ENCODE measurements at regions not wholly inside any gene's neighbourhood (a gene's known extent, or its start where the extent isn't known, plus 50 kb on each side); places are given as distances from the start of the nearest gene placed in this dataset.
"Not testable (repeated sequence)": the region's sequence is repeated elsewhere in the genome, so short reads cannot be mapped to it uniquely, and the experiment has no call there.

DNA sequence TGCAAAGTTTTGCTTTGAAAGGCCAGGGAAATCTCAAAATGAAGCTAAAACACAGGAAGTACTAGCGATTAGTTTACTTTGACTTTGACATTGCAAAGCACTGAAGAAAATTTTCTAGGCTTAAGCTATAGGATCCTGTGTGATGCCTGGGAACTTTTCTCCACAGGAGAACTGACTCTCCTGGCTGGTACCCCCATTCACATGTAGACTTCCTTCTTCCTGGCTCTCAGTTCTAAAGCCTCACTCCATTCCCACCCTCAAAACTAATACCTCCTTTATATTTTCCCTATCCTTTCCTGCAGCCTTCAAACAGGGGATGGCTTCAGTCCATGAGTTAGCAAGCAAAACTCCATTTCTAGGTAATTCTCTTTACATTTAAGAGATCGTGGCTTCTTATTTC lies 189.5 kb downstream of the SLITRK1 start:
- no peak overlapping the region for H3K27ac Mint-ChIP-seq
- H3K27me3 Mint-ChIP-seq: no peaks in the 10 kb centered on the region
- no peak overlapping the region for H3K4me3 Mint-ChIP-seq
- no peaks in the 10 kb centered on the region for H3K36me3 Mint-ChIP-seq (ENCODE audit: low read depth)
- ATAC-seq (replicated peaks): no peak
- H3K9me3 Mint-ChIP-seq: no peaks in the 10 kb centered on the region
- no peaks in the 10 kb centered on the region for H3K4me1 Mint-ChIP-seq

DNA sequence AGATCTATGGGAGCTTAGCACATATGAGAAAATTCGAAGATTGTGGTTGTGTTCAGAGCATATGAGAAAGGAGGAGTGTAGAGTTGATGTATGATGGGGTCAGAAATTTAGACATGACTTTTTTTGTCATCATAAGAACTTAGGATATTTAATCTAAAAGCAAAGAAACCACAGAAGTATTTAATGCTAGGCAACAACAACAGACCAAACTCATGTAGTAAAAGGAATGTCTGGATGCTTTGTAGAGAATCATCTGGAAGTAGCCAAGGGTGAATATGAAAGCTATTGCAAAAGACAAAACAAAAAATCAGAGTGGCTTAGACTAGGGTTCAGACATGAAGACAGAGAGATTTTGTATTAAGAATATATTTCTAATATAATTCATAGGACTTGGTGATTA lies 190.3 kb downstream of the SLITRK1 start:
- no peaks in the 10 kb centered on the region for H3K36me3 Mint-ChIP-seq (ENCODE audit: low read depth)
- no peak overlapping the region for H3K27ac Mint-ChIP-seq
- H3K27me3 Mint-ChIP-seq: no peaks in the 10 kb centered on the region
- no peaks in the 10 kb centered on the region for H3K4me1 Mint-ChIP-seq
- H3K9me3 Mint-ChIP-seq: no peaks in the 10 kb centered on the region
- H3K4me3 Mint-ChIP-seq: no peak overlapping the region
- no peak for ATAC-seq (replicated peaks)

DNA sequence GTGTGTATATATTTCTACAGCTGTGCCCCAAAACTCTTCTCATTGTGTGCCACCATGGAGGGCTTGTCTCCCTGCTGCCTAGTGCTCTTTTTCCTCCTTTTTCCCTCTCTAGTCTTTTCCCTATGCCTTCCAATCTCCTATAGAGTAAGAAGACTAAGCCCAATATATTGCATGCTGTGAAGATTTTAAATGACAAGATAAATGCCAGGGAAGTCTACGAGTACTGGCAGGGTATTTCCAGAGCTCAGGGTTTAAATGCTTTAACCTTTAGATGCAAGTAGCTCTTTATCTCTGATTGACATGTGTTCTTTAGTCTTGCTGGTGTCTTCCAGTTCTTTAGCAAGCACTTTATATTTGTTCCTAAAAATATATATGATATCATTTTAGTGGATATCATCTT lies 200.7 kb downstream of the SLITRK1 start:
- ATAC-seq (replicated peaks): no peak
- no peak overlapping the region for H3K4me3 Mint-ChIP-seq

DNA sequence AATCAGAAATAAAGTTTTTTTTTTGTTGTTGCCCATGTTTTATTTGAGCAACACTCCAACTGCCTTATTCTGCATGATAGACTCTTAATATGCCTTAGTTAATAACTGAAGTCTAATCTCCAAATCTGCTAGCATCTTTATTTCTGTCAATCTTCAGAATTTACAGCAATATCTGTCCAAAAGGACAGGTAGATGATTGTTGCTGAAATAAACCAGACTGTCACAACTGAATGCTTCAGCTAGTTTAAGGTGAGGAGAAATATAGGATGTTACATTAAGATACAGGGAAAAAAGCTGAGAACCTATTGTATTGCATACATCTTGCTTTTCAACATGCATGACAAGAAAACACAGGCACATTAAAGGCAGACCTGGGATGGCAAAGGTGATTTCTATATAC lies 204.3 kb downstream of the SLITRK1 start:
- no peaks in the 10 kb centered on the region for H3K27me3 Mint-ChIP-seq

More for the DNA sequence above, 200.7 kb downstream of the SLITRK1 start:
- H3K27me3 Mint-ChIP-seq: no peaks in the 10 kb centered on the region
- H3K36me3 Mint-ChIP-seq (ENCODE audit: low read depth): no peaks in the 10 kb centered on the region
- no peaks in the 10 kb centered on the region for H3K9me3 Mint-ChIP-seq
- no peak overlapping the region for H3K27ac Mint-ChIP-seq
- H3K4me1 Mint-ChIP-seq: no peaks in the 10 kb centered on the region

DNA sequence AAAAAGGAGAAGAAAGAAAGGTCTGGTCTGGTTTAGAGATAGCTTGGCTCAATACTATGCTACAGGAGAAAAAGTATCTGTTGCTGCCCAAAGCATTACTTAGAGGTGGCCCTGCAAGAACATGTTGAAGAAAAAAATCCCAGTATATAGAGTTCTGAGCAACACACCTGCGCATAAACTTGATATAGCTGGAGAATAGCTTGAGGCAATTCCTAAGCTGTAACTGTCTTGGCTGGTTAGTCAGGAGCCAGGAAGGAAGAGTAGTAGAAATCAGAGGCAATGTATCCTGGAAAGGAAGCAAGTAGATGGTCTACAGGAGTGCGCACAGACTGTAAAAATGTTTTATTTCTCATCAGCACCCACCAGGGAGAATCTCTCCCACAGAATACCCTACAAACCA lies 209.7 kb downstream of the SLITRK1 start:
- no peak for ATAC-seq (replicated peaks)
- no peaks in the 10 kb centered on the region for H3K27me3 Mint-ChIP-seq
- no peak overlapping the region for H3K27ac Mint-ChIP-seq

More for the DNA sequence above, 204.3 kb downstream of the SLITRK1 start:
- Mint-ChIP-seq H3K4me3 (no peak overlapping the region), H3K4me1 (no peaks in the 10 kb centered on the region), H3K36me3 (ENCODE audit: low read depth) (no peaks in the 10 kb centered on the region), H3K27ac (no peak overlapping the region), H3K9me3 (peaks cover 4% of the 10 kb centered on the region)
- no peak for ATAC-seq (replicated peaks)

DNA sequence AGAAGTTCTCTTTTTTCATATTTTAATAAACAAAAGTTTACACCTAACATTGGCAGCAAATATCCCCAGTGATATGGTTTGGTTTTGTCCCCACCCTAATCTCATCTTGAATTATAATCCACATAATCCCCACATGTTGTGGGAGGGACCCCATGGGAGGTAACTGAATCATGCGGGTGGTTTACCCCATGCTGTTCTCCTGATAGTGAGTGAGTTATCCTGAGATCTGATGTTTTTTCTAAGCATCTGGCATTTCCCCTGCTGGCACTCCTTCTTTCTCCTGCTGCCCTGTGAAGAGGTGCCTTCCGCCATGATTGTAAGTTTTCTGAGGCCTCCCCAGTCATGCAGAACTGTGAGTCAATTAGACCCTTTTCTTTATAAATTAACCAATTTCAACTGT lies 214.7 kb downstream of the SLITRK1 start:
- H3K36me3 Mint-ChIP-seq (ENCODE audit: low read depth): no peaks in the 10 kb centered on the region
- H3K4me1 Mint-ChIP-seq: no peaks in the 10 kb centered on the region
- no peak for ATAC-seq (replicated peaks)
- H3K27ac Mint-ChIP-seq: no peak overlapping the region
- H3K9me3 Mint-ChIP-seq: peaks cover 6% of the 10 kb centered on the region
- H3K4me3 Mint-ChIP-seq: no peak overlapping the region
- H3K27me3 Mint-ChIP-seq: no peaks in the 10 kb centered on the region

More for the DNA sequence above, 209.7 kb downstream of the SLITRK1 start:
- Mint-ChIP-seq H3K36me3 (ENCODE audit: low read depth) (no peaks in the 10 kb centered on the region), H3K4me1 (no peaks in the 10 kb centered on the region), H3K4me3 (no peak overlapping the region), H3K9me3 (peaks cover 10% of the 10 kb centered on the region)

DNA sequence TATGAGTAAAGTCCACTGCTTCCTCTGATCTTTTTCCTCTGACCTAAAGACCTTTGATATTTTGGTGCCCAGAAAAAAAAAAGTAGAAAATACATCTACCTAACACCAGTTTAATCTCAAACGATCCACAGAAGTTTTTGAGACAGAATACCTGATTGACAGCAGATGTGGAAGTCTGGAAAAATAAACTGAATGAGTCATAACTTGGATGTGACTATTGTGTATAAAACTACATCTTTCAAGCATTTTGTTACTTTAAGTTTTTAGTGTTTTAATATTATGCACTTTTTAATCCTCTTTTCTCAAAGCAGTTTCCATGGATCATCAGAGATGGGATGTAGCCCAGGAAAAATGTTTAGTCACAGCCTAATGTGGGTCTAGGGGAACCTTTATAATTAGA lies 216.1 kb downstream of the SLITRK1 start:
- Mint-ChIP-seq H3K27ac (no peak overlapping the region), H3K36me3 (ENCODE audit: low read depth) (no peaks in the 10 kb centered on the region)
- no peak for ATAC-seq (replicated peaks)

DNA sequence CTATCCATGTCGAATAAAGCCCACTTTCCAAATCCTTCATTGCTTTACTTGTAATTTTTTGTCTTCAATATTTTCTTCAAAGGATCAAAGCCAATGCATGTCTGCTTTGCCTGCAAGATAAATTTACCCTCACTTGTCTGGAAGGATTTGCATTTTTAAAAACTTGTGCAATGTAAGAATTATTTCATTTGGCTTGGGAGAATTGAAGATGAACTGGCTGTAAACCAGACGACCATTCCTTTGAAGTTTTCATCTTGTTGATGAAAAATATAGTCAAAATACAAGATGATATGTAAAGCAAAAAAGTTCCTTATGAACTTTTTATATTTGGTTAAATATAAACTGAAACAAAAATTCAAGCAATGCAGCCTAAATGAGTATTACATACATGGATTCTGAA lies 225.0 kb downstream of the SLITRK1 start:
- no peaks in the 10 kb centered on the region for H3K36me3 Mint-ChIP-seq (ENCODE audit: low read depth)
- no peaks in the 10 kb centered on the region for H3K4me1 Mint-ChIP-seq
- no peak overlapping the region for H3K27ac Mint-ChIP-seq
- no peak for ATAC-seq (replicated peaks)
- peaks cover 10% of the 10 kb centered on the region for H3K9me3 Mint-ChIP-seq
- no peaks in the 10 kb centered on the region for H3K27me3 Mint-ChIP-seq
- no peak overlapping the region for H3K4me3 Mint-ChIP-seq

More for the DNA sequence above, 216.1 kb downstream of the SLITRK1 start:
- no peaks in the 10 kb centered on the region for H3K4me1 Mint-ChIP-seq
- no peak overlapping the region for H3K4me3 Mint-ChIP-seq
- peaks cover 6% of the 10 kb centered on the region for H3K9me3 Mint-ChIP-seq
- H3K27me3 Mint-ChIP-seq: no peaks in the 10 kb centered on the region

DNA sequence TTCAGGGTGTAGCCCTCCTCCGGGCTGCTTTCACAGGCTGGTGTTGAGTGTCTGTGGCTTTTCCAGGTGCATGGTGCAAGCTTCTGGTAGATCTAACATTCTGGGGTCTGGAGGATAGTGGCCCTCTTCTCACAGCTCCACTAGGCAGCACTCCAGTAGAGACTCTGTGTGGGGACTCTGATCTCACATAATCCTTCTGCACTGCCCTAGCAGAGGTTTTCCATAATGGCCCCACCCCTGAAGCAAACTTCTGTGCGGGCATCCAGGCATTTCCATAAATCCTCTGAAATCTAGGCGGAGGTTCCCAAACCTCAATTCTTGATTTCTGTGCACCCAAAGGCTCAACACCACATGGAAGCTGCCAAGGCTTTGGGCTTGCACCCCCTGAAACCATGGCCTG lies 239.7 kb downstream of the SLITRK1 start:
- not testable (repeated sequence) for ATAC-seq (replicated peaks); H3K27ac Mint-ChIP-seq; H3K4me1 Mint-ChIP-seq; H3K4me3 Mint-ChIP-seq; H3K36me3 Mint-ChIP-seq (ENCODE audit: low read depth); H3K27me3 Mint-ChIP-seq
- H3K9me3 Mint-ChIP-seq: peaks cover 13% of the 10 kb centered on the region

DNA sequence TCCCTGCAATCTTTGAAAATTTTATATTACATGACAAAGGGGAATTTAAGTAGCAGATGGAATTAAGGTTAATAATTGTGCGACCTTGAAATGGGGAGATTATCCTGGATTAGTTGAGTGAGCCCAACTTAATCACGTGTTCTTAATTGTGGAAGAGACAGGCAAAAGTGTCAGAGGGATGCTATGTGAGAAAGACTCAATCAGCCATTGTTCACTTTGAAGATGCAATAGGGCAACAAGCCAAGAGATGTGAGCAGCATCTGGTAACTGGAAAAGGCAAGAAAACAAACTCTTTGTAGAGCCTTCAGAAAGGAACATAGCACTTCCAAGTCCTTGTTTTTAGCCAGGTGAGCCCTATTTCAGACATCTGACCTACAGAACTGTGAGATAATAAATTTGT lies 247.7 kb downstream of the SLITRK1 start:
- Mint-ChIP-seq H3K4me3 (no peak overlapping the region), H3K9me3 (no peaks in the 10 kb centered on the region), H3K27ac (no peak overlapping the region), H3K4me1 (no peaks in the 10 kb centered on the region), H3K27me3 (no peaks in the 10 kb centered on the region), H3K36me3 (ENCODE audit: low read depth) (no peaks in the 10 kb centered on the region)
- no peak for ATAC-seq (replicated peaks)

DNA sequence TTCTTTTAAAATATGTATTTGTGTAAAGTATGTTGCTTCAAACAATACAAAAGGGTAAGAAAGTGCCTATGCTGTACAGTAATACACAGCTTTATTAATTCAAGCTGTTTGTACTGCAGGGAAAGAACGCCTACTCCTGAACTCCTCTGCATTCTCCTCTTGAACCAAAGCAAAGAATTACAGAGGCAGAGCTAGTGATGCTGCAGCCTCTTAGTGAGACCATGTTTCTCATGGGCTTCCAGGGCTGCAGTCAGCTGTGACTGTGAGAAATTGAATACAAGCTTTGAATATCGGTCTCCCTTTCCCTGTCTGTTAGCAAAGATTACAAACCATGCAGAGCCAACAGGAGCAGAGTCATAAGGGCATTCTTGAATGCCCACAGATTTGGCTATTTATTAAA lies 248.5 kb downstream of the SLITRK1 start:
- Mint-ChIP-seq H3K36me3 (ENCODE audit: low read depth) (no peaks in the 10 kb centered on the region), H3K27me3 (no peaks in the 10 kb centered on the region), H3K27ac (no peak overlapping the region), H3K9me3 (no peaks in the 10 kb centered on the region), H3K4me1 (no peaks in the 10 kb centered on the region), H3K4me3 (no peak overlapping the region)
- no peak for ATAC-seq (replicated peaks)

DNA sequence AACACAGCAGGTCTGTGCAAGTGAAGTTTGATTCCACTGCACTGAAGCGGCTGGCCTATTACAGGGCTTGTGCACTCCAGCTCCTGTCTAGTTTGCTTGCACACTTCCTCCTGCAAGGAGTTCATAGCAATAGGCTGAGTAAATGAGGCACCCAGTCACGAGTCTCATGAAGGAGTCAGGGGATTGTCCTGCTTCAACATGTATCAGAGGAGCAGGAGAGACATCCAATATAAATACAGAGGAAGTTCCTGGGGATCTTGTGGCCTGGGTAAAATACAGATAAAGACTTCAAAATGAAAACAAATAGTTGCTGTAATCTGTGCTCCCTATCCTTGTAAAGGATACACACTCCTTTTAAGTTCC lies 259.9 kb downstream of the SLITRK1 start:
- Mint-ChIP-seq H3K4me1 (no peaks in the 10 kb centered on the region), H3K27me3 (no peaks in the 10 kb centered on the region), H3K4me3 (no peak overlapping the region), H3K27ac (no peak overlapping the region), H3K36me3 (ENCODE audit: low read depth) (no peaks in the 10 kb centered on the region), H3K9me3 (peaks cover 7% of the 10 kb centered on the region)
- no peak for ATAC-seq (replicated peaks)

DNA sequence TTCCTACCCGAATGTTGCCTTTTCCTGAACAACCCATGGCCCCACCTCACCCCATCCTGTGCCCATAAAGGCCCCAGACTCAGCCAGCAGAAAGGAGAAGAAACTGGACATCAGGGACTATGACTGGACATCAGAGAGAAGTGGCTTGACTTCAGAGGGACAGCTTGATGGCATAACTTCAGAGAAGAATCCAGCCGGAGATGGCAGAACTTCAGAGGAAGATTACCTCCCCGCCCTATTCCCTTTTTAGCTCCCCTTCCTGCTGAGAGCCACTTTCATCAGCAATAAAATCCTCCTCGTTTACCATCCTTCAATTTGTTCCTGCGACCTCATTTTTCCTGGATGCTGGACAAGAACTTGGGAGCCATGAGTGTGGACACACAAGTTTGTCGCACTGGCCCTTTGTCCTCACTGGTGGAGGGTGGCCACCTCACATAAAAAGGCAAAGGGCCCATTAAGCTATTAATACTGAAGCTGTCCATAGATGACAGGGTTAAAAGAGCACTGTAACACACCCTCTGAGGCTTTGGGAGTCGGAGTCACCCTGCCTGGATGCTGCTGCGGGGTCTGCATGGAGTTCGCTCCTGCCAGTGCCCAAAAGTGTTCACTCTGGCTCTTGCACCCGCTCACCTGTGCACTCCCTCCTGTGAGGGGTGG lies 260.4 kb downstream of the SLITRK1 start:
- H3K27ac Mint-ChIP-seq: no peak overlapping the region
- no peak overlapping the region for H3K4me3 Mint-ChIP-seq
- H3K4me1 Mint-ChIP-seq: no peaks in the 10 kb centered on the region
- ATAC-seq (replicated peaks): no peak
- peaks cover 7% of the 10 kb centered on the region for H3K9me3 Mint-ChIP-seq
- no peaks in the 10 kb centered on the region for H3K27me3 Mint-ChIP-seq
- no peaks in the 10 kb centered on the region for H3K36me3 Mint-ChIP-seq (ENCODE audit: low read depth)

DNA sequence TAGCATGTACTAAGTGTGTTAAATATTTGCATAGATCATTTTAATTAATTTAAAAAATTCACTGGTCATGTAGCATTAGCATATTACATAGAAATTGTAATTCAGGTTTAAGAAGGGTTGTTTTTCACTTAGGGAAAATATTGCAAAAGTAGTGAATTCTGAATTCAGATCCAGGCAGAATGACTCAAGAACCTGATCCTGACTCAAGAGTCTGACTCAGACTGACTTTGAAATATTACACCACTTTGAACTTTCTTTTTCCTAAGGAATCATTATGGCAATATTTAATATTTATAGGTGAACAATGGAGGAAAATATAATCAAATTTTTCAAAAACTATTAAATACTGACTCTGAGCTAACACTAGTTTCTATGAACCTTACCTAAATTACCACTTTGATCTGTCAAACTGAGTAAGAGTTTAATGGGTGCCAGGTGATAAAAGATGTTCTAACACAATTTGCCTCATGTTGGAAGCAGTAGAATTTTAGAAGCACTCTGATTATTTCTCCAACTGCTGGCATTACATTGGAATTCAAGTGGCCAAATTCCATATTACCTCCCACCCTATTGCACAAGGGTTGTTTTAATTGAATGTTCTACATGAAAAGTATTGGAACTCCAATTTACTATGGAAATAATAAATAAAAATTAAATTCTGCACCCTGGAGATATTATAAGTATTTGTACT lies 261.6 kb downstream of the SLITRK1 start:
- Mint-ChIP-seq H3K9me3 (peaks cover 7% of the 10 kb centered on the region), H3K27me3 (no peaks in the 10 kb centered on the region), H3K4me1 (no peaks in the 10 kb centered on the region), H3K27ac (no peak overlapping the region), H3K36me3 (ENCODE audit: low read depth) (no peaks in the 10 kb centered on the region), H3K4me3 (no peak overlapping the region)
- no peak for ATAC-seq (replicated peaks)

DNA sequence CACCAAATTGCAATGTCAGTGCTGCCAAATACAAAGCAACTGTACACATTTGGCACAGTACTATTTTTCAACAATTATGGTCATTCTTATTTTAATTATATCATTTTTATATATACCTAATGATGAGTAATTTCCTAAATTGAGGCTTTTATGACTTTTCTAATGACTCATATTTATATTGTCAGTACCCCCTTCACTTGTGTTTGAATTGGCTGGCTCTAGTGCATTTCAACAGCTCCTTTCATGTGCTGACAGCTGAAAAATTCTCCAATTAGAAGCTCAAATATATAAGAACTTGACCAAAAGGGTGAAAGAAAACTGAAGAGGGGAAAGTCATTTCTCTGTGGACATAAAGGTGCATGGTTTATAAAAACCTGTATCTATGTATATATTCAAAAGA lies 263.3 kb downstream of the SLITRK1 start:
- no peak overlapping the region for H3K27ac Mint-ChIP-seq
- no peaks in the 10 kb centered on the region for H3K4me1 Mint-ChIP-seq
- no peaks in the 10 kb centered on the region for H3K27me3 Mint-ChIP-seq
- no peak overlapping the region for H3K4me3 Mint-ChIP-seq
- ATAC-seq (replicated peaks): no peak
- H3K36me3 Mint-ChIP-seq (ENCODE audit: low read depth): no peaks in the 10 kb centered on the region
- peaks cover 7% of the 10 kb centered on the region for H3K9me3 Mint-ChIP-seq

Measured in activated T-helper 17 cell treated with anti-CD3 and anti-CD28 coated beads, Interleukin-2, amount 50 U/mL, for 72 hours (primary cell).